ENCODE measurements at regions not wholly inside any gene's neighbourhood (a gene's known extent, or its start where the extent isn't known, plus 50 kb on each side); places are given as distances from the start of the nearest gene placed in this dataset.

DNA sequence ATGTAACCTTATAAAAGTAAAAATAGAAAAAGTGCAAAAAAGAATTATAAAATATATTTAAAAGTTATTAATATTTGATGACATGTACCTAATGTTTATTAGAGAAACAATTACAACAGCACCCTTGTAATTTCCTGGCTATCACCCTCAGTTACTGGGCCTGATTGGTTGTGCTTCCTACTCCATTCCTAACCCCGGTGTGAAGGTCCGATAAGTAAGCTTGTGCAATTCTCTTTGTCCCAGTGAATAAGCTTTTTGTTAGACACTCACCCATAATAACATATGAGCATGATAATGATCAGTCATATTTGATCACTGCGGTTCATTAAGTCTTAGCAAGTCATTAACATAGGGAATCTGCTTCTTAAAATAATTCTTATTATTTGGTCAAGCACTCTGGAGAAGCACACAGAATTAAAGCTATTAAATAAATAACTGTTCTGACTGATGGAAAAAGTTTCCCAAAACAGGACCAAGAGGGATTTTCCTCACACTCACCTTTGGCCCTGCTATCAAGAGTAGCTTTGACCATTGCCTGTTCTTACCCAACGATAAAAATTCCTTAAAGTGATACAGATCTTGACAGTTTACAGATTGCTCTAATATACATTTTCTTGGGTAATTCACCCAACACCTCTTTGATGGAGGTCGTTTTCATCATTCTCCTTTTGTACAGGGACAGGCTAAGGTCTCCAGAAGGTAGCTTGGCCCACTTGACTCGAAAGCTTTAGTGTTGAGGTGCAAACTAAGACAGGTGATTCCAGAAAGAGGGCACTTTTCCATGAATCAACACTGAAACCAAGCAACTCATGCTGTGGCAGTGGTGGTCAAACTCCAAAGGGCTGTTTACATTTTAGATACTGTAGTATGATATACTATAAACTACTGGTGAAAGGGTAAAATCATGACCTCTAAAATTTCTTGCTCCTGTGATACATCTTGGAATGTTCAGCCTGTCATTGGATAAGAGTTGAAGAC, 543.0 kb upstream of the KCNMB2 start:
- H3K4me3 ChIP-seq, result no peak overlapping the region
- no peaks in the 10 kb centered on the region for H3K36me3 ChIP-seq
- ATAC-seq (no peak), DNase-seq (no peak)
- no peaks in the 10 kb centered on the region for H3K4me1 ChIP-seq
- H3K9me3 ChIP-seq, result no peaks in the 10 kb centered on the region
- TF ChIP-seq, protein P1, sequence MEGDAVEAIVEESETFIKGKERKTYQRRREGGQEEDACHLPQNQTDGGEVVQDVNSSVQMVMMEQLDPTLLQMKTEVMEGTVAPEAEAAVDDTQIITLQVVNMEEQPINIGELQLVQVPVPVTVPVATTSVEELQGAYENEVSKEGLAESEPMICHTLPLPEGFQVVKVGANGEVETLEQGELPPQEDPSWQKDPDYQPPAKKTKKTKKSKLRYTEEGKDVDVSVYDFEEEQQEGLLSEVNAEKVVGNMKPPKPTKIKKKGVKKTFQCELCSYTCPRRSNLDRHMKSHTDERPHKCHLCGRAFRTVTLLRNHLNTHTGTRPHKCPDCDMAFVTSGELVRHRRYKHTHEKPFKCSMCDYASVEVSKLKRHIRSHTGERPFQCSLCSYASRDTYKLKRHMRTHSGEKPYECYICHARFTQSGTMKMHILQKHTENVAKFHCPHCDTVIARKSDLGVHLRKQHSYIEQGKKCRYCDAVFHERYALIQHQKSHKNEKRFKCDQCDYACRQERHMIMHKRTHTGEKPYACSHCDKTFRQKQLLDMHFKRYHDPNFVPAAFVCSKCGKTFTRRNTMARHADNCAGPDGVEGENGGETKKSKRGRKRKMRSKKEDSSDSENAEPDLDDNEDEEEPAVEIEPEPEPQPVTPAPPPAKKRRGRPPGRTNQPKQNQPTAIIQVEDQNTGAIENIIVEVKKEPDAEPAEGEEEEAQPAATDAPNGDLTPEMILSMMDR (IDR thresholded peaks at IDR 0.05), result no peak
- no peak overlapping the region for H3K27ac ChIP-seq
- H3K27me3 ChIP-seq, result no peaks in the 10 kb centered on the region
- intact Hi-C loops (cut with DNase I), result no loop called here

DNA sequence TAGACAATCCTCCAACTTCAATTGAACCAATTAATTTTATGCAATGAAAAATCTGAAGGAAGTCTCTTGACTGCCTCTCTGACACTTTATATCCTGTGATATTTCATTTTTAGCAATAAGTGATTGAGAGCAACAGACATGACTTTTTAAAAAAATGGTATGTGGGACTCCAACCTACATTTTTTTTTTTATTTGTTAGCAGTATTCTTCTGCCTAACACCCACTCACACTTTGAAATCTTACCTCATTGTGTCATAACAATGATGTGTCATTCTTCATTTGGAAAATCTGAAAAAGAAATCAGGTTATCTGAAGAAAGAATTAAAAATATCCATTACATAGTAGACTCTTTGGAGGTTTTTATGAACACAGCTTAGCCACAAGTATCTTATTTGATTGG, 541.3 kb upstream of the KCNMB2 start:
- no peaks in the 10 kb centered on the region for H3K27me3 ChIP-seq
- TF ChIP-seq, protein P1 (IDR thresholded peaks at IDR 0.05), result no peak
- ATAC-seq, result no peak
- no peak overlapping the region for H3K27ac ChIP-seq
- intact Hi-C loops (cut with DNase I), result no loop called here
- H3K9me3 ChIP-seq, result peaks cover 0 to 11% of the 10 kb centered on the region in 2 donors
- H3K36me3 ChIP-seq, result no peaks in the 10 kb centered on the region
- no peak overlapping the region for H3K4me3 ChIP-seq
- H3K4me1 ChIP-seq, result no peaks in the 10 kb centered on the region
- DNase-seq, result no peak

DNA sequence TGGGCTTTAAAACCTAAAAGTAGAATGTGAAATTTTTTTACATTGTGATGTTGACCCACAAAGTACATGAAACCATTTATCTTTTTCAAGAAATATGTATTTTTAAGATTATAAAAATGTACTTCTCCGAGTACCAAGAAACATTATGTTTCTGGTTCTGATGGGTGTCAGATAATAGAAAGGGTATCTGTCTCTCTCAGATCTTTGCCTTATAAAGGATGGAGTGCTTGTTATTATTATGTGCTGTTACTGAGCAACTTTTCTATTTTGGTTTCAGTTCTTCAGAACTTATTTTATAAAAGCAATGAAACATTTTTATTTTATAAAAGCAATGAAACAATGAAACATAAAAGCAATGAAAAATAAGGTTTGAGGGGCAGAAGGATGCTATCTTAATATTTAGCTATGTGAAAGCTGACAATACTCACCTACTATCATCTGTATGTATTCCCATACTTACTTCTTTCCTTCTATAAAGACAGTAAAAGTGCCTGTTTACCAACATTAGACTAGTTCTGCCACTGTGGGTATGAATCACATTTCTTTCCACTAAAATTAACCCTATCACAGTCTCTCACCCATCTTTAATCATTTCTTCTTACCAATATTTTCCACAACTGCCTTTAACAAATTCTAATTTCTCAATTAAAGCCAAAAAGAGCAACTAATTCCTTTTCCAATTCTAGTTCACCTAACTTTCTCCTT, 540.7 kb upstream of the KCNMB2 start:
- TF ChIP-seq, protein P1 (IDR thresholded peaks at IDR 0.05), result no peak
- Histone ChIP-seq H3K36me3 (no peaks in the 10 kb centered on the region), H3K9me3 (peaks cover 0 to 11% of the 10 kb centered on the region in 2 donors), H3K4me3 (no peak overlapping the region), H3K27ac (no peak overlapping the region), H3K27me3 (no peaks in the 10 kb centered on the region), H3K4me1 (peaks cover 0 to 2% of the 10 kb centered on the region in 2 donors)
- ATAC-seq (no peak), DNase-seq (no peak)
- intact Hi-C loops (cut with DNase I), result no loop called here

DNA sequence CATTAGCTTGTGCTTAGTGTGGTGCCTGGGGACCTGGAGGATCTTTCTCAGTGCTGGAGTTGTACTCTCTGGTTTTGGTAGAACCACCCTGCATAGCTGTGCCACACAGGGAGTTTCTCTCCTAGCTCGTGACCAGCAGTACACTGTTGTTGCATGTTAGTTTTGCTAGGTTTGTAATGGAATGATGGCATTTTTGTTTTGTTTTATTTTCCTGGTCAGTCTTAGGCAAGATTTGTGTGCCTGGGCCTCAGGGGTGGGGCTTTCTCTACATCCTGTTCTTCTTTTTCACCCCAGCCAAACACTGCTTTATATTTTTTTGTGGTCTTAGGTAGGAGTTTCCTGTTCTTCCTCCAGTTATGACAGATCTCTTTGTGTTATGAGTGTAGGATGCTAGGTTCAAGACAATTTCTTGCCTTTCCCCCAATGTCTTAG, 534.5 kb upstream of the KCNMB2 start:
- Histone ChIP-seq H3K4me3 (no peak overlapping the region), H3K36me3 (no peaks in the 10 kb centered on the region), H3K9me3 (peaks cover 0 to 11% of the 10 kb centered on the region in 2 donors), H3K27ac (peak overlapping the region in 1 of 2 donors; percentile 85), H3K4me1 (peaks cover 0 to 29% of the 10 kb centered on the region in 2 donors), H3K27me3 (no peaks in the 10 kb centered on the region)
- ATAC-seq (no peak), DNase-seq (no peak)
- TF ChIP-seq, protein P1 (IDR thresholded peaks at IDR 0.05), result no peak
- intact Hi-C loops (cut with DNase I), result no loop called here

DNA sequence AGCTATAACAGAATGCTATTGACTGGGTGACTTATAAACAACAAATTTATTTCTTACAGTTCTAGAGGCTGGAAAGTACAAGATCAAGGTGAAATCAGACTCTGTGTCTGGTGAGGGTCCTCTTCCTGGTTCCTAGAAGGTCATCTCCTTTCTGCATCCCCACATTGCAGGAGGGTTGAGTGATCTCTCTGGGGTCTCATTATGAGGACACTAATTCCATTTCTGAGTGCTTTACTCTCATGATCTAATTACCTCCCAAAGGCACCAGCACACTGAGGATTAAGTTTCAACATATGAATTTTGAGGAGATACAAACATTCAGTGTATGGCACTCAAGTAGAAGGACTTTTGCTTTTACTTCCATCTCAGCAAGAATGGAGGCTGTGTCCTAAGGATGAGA, 534.1 kb upstream of the KCNMB2 start:
- Histone ChIP-seq H3K27me3 (no peaks in the 10 kb centered on the region), H3K4me1 (peaks cover 0 to 29% of the 10 kb centered on the region in 2 donors), H3K9me3 (peaks cover 0 to 11% of the 10 kb centered on the region in 2 donors), H3K4me3 (no peak overlapping the region), H3K36me3 (no peaks in the 10 kb centered on the region), H3K27ac (peak overlapping the region in 1 of 2 donors; percentile 85)
- DNase-seq (no peak), ATAC-seq (no peak)
- intact Hi-C loops (cut with DNase I), result no loop called here
- TF ChIP-seq, protein P1 (IDR thresholded peaks at IDR 0.05), result no peak
